GM23248 (cell line): ENCODE measurements at regions not wholly inside any gene's neighbourhood (a gene's known extent, or its start where the extent isn't known, plus 50 kb on each side); places are given as distances from the start of the nearest gene placed in this dataset.
A peak's percentile ranks its signal among the peaks of the same experiment; 100 is the strongest.
"Not testable (repeated sequence)": the region's sequence is repeated elsewhere in the genome, so short reads cannot be mapped to it uniquely, and the experiment has no call there.

ENCODE experiments used
- DNase-seq: peaks from one replicate; pipeline ENCODE4 v3.0.0-alpha.2; 2015
- H2AFZ ChIP-seq: fragments of 200-600 bp; sonication (generic); 2 replicates; pipeline ENCODE4 v1.6.1; 2016; ENCODE audit warnings: antibody characterized with exemption
- H3F3A ChIP-seq: fragments of 200-600 bp; sonication (generic); 2 replicates; pipeline ENCODE4 v1.6.1; 2016; ENCODE audit warnings: mild to moderate bottlenecking, antibody characterized with exemption, mixed run types; ENCODE audit not compliant: insufficient read depth
- H3K27ac ChIP-seq: fragments of 200-600 bp; sonication (generic); 2 replicates; pipeline ENCODE4 v1.5.1; 2016; ENCODE audit warnings: mild to moderate bottlenecking
- H3K27me3 ChIP-seq: fragments of 200-600 bp; sonication (generic); replicated peaks from 2 replicates; pipeline ENCODE4 v1.6.1; 2016; ENCODE audit warnings: mild to moderate bottlenecking; ENCODE audit not compliant: insufficient read depth
- H3K36me3 ChIP-seq: fragments of 200-600 bp; sonication (generic); 2 replicates; pipeline ENCODE4 v1.6.1; 2016; ENCODE audit warnings: low read depth, mild to moderate bottlenecking
- H3K4me1 ChIP-seq: fragments of 200-600 bp; sonication (generic); 2 replicates; pipeline ENCODE4 v1.6.1; 2016; ENCODE audit warnings: mild to moderate bottlenecking; ENCODE audit not compliant: insufficient read depth
- H3K4me2 ChIP-seq: fragments of 200-600 bp; sonication (generic); one replicate; pipeline ENCODE4 v1.6.1; 2016; ENCODE audit warnings: mild to moderate bottlenecking; ENCODE audit not compliant: unreplicated experiment
- H3K4me3 ChIP-seq: fragments of 200-600 bp; sonication (generic); 2 replicates; pipeline ENCODE4 v1.5.1; 2016; ENCODE audit warnings: mild to moderate bottlenecking
- H3K79me2 ChIP-seq: fragments of 200-600 bp; sonication (generic); 2 replicates; pipeline ENCODE4 v1.6.1; 2016; ENCODE audit warnings: mild to moderate bottlenecking; ENCODE audit not compliant: insufficient read depth
- H3K9ac ChIP-seq: fragments of 200-600 bp; sonication (generic); 2 replicates; pipeline ENCODE4 v1.6.1; 2016; ENCODE audit warnings: mild to moderate bottlenecking
- H3K9me2 ChIP-seq: fragments of 200-600 bp; sonication (generic); 2 replicates; pipeline ENCODE4 v1.6.1; 2016; ENCODE audit warnings: mixed run types, mild to moderate bottlenecking, moderate library complexity; ENCODE audit not compliant: insufficient read depth
- H3K9me3 ChIP-seq: fragments of 200-600 bp; sonication (generic); one replicate; pipeline ENCODE4 v1.6.1; 2017; ENCODE audit warnings: low read depth
- H4K20me1 ChIP-seq: fragments of 200-600 bp; sonication (generic); 2 replicates; pipeline ENCODE4 v1.6.0; 2016; ENCODE audit not compliant: insufficient read depth
- EZH2 ChIP-seq: fragments of 200-600 bp; sonication (generic); IDR thresholded peaks from 2 replicates; pipeline ENCODE4 v1.6.1; 2018; ENCODE audit warnings: antibody characterized with exemption, mild to moderate bottlenecking; ENCODE audit not compliant: insufficient read depth, poor library complexity, severe bottlenecking
- EZH2phosphoT487 ChIP-seq: fragments of 200-600 bp; sonication (generic); IDR thresholded peaks from 2 replicates; pipeline ENCODE4 v1.6.1; 2018; ENCODE audit warnings: antibody characterized with exemption, moderate library complexity, mild to moderate bottlenecking, low read depth; ENCODE audit not compliant: insufficient read depth
- WGBS, 2 experiments: methylation state at CpG; one replicate each; pipeline ENCODE4 v1.1.6; 2015 to 2017; ENCODE audit warnings: low lambda C conversion rate in 2 of 2, low coverage in 1 of 2; ENCODE audit errors: missing lambda C conversion rate in 2 of 2; 5-methylcytosine and 5-hydroxymethylcytosine counted together
- in situ Hi-C: fragments of 300-500 bp; cut with MboI; formaldehyde crosslinking; loops from 2 replicates; pipeline ENCODE4 v1.15.0; 2020

DNA sequence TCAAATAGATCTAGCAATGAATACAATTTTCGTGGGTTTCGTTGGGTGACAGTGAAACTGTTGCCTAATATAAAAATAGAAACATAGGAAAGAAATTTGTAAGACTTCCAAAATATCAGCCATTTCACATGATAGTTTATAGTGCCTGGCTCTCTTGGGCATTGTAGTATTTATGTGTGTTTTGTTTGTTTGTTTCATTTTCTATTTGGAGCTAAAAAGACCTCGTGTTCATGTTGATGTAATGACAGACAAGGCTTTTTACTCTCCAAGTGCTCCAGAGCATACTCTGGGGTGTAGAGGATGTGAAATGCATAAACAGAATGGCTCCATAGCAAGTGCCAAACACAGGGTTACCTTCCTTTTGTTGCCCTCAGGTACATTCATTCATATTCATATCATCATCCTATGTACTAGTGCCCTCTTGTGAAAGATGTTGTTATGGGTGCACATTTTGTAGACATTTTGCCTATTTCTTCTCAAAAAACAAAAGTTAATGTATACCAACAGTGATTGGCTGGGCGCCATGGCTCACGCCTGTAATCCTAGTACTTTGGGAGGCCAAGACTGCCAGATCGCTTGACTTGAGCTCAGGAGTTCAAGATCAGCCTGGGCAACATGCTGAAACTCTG, 100.7 kb upstream of the AMOT start:
- no peak overlapping the region for H2AFZ ChIP-seq
- H3K4me1 ChIP-seq: no peaks in the 10 kb centered on the region
- no peaks in the 10 kb centered on the region for H3F3A ChIP-seq
- in situ Hi-C loops: no loop called here
- no peaks in the 10 kb centered on the region for H3K27me3 ChIP-seq
- no peaks in the 10 kb centered on the region for H3K36me3 ChIP-seq
- H3K9me2 ChIP-seq: no peaks in the 10 kb centered on the region
- H3K9me3 ChIP-seq: no peaks in the 10 kb centered on the region
- H3K79me2 ChIP-seq: no peaks in the 10 kb centered on the region
- no peak overlapping the region for H3K9ac ChIP-seq
- H3K4me3 ChIP-seq: peak overlapping the region; percentile 26; the same call in 1 of the 2 replicates
- H3K27ac ChIP-seq: no peak overlapping the region
- no peak for TF ChIP-seq EZH2
- TF ChIP-seq EZH2phosphoT487: no peak
- H4K20me1 ChIP-seq: no peaks in the 10 kb centered on the region
- no peak for DNase-seq
- H3K4me2 ChIP-seq: no peak overlapping the region
- 12 to 17% methylated on average over 6 of the region's 6 CpGs for WGBS, 2 experiments

GRCh38 chrX:112935029-112935428, 94.4 kb upstream of the AMOT start:
- H3K4me3 ChIP-seq: no peak overlapping the region
- H3K79me2 ChIP-seq: no peaks in the 10 kb centered on the region
- no peaks in the 10 kb centered on the region for H3K9me2 ChIP-seq
- no peaks in the 10 kb centered on the region for H3K4me1 ChIP-seq
- no peak overlapping the region for H3K4me2 ChIP-seq
- H4K20me1 ChIP-seq: no peaks in the 10 kb centered on the region
- TF ChIP-seq EZH2phosphoT487: no peak
- TF ChIP-seq EZH2: no peak
- H3K27me3 ChIP-seq: no peaks in the 10 kb centered on the region
- no peaks in the 10 kb centered on the region for H3K9me3 ChIP-seq
- H3F3A ChIP-seq: no peaks in the 10 kb centered on the region
- DNase-seq: no peak
- H3K36me3 ChIP-seq: no peaks in the 10 kb centered on the region
- H2AFZ ChIP-seq: no peak overlapping the region
- in situ Hi-C loops: no loop called here
- WGBS, 2 experiments: 0% methylated on average over 1 of the region's 1 CpG; no CpG with 5 or more reads in 1 of the 2 experiments
- no peak overlapping the region for H3K27ac ChIP-seq
- H3K9ac ChIP-seq: no peak overlapping the region

GRCh38 chrX:112931900-112932299, 91.3 kb upstream of the AMOT start:
- no peak for DNase-seq
- H3K27me3 ChIP-seq: no peaks in the 10 kb centered on the region
- H3K4me1 ChIP-seq: no peaks in the 10 kb centered on the region
- no peak for TF ChIP-seq EZH2phosphoT487
- TF ChIP-seq EZH2: no peak
- H3K27ac ChIP-seq: no peak overlapping the region
- WGBS, 2 experiments: 20% methylated on average over 3 of the region's 3 CpGs
- no peak overlapping the region for H3K4me3 ChIP-seq
- no peak overlapping the region for H3K9ac ChIP-seq
- H3K79me2 ChIP-seq: no peaks in the 10 kb centered on the region
- no peaks in the 10 kb centered on the region for H3K9me2 ChIP-seq
- H3K4me2 ChIP-seq: no peak overlapping the region
- H3F3A ChIP-seq: no peaks in the 10 kb centered on the region
- H2AFZ ChIP-seq: no peak overlapping the region
- in situ Hi-C loops: no loop called here
- H3K9me3 ChIP-seq: no peaks in the 10 kb centered on the region
- no peaks in the 10 kb centered on the region for H3K36me3 ChIP-seq
- H4K20me1 ChIP-seq: no peaks in the 10 kb centered on the region

DNA sequence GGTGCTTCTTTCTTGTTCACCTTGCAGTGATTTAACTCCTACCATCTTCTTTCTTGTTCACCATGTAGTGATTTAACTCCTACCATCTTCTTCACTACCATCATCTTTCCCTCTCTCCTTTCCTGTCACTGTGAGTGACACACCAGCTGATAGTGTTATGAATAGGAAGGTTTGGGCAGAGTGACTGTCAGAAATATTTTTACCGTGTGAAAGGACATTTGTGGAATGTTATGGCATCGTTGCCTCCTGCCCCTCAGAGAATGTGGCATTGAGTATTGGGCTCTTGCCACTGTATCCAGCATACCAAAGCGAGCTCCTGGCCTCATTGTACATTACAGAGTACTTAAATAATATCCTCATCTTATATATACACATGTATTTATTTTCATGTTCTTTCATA, 90.8 kb upstream of the AMOT start:
- 8 to 9% methylated on average over 2 to 3 of the region's 3 CpGs for WGBS, 2 experiments

DNA sequence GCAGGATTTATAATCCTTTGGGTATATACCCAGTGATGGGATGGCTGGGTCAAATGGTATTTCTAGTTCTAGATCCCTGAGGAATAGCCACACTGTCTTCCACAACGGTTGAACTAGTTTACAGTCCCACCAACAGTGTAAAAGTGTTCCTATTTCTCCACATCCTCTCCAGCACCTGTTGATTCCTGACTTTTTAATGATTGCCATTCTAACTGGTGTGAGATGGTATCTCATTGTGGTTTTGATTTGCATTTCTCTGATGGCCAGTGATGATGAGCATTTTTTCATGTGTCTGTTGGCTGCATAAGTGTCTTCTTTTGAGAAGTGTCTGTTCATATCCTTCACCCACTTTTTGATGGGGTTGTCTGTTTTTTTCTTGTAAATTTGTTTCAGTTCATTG, 82.8 kb upstream of the AMOT start:
- H4K20me1 ChIP-seq, H3K36me3 ChIP-seq, DNase-seq, H3K27ac ChIP-seq, H3K79me2 ChIP-seq, H3K9ac ChIP-seq, H3K4me3 ChIP-seq, H3K4me2 ChIP-seq, H2AFZ ChIP-seq, H3K9me3 ChIP-seq, H3F3A ChIP-seq, in situ Hi-C loops, H3K4me1 ChIP-seq, H3K9me2 ChIP-seq, H3K27me3 ChIP-seq: not testable (repeated sequence)
- WGBS, 2 experiments: 0 to 25% methylated on average over 1 of the region's 1 CpG

More for the DNA sequence above, 90.8 kb upstream of the AMOT start:
- H3K4me3 ChIP-seq: no peak overlapping the region
- no peak overlapping the region for H3K27ac ChIP-seq
- H3K4me2 ChIP-seq: no peak overlapping the region
- no peaks in the 10 kb centered on the region for H3K27me3 ChIP-seq
- H3F3A ChIP-seq: no peaks in the 10 kb centered on the region
- no peak overlapping the region for H3K9ac ChIP-seq
- no peak for DNase-seq
- H2AFZ ChIP-seq: no peak overlapping the region
- H3K9me2 ChIP-seq: no peaks in the 10 kb centered on the region
- H3K9me3 ChIP-seq: no peaks in the 10 kb centered on the region
- no peak for TF ChIP-seq EZH2
- H3K4me1 ChIP-seq: no peaks in the 10 kb centered on the region
- no peaks in the 10 kb centered on the region for H3K79me2 ChIP-seq
- in situ Hi-C loops: no loop called here
- H3K36me3 ChIP-seq: no peaks in the 10 kb centered on the region
- no peaks in the 10 kb centered on the region for H4K20me1 ChIP-seq
